GM21619 (cell line): ENCODE measurements at regions not wholly inside any gene's neighbourhood (a gene's known extent, or its start where the extent isn't known, plus 50 kb on each side); places are given as distances from the start of the nearest gene placed in this dataset.
"Not testable (repeated sequence)": the region's sequence is repeated elsewhere in the genome, so short reads cannot be mapped to it uniquely, and the experiment has no call there.

Experiments
- ATAC-seq: cut with Tn5 transposase; IDR thresholded peaks from one replicate; pipeline ENCODE4 v1.9.1; 2021; ENCODE audit not compliant: unreplicated experiment

DNA sequence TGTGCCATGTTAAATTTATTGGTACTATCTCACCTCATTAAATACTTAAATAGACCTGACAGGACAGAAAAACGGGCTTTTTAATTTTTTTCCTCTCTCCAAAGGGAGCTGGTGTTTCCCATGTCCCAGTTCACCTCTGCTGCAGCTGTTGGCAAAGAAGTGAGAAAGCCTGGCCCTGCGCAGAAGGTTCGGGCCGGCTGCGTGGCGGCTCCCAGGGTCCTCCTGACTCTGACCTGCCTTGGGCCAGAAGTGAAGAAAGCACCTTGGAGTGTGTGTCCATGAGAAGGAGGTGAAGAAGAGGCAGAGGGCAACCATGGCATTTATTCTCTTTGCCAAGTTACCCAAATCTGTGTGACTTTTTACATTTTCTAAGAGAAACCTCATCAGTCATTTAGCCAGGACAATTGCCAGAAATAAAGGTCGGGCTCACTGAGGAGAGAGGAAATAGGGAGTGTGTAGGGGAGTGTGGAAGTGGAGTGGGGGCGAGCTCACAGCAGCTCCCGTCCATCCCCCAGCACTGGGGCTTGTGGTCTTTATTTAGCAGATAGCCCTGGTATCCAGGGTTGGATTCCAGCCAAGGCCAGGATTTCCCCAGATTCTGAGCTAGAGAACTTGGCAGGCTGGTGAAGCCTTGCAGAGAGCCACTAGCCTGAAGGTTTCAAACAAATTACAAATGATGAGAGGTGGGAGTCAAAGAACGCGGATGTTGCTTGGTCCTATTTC, 102.4 kb upstream of the CADM1 start:
- ATAC-seq, result no peak

DNA sequence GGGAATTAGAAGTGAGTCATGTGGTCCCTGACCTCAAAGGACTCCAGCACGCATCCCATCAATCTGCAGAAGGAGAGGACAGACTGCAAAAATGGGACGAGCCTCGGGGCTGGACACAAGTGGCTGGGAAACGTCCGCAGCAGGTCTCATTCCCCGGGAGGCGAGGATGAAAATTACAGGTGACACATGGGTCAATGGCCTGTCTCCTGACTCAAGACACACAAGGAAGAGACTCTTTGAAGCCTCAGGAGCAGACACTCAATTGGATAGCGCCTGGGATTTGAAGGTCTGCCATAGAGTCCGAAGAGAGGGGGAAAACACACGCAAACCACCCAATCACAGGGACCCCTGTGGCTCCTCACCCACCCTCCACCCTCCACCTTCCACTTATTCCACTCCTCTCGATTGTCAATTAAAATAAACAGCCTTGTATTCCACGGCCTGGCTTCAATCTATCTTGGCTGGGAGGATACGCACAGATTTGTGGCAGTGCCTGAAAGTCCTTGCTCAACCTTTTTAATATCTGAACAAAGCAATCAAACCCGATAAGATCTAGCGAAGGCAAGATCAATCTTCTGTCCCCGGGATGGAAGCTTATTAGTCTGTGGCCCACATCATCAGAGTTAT, 101.8 kb upstream of the CADM1 start:
- no peak for ATAC-seq

DNA sequence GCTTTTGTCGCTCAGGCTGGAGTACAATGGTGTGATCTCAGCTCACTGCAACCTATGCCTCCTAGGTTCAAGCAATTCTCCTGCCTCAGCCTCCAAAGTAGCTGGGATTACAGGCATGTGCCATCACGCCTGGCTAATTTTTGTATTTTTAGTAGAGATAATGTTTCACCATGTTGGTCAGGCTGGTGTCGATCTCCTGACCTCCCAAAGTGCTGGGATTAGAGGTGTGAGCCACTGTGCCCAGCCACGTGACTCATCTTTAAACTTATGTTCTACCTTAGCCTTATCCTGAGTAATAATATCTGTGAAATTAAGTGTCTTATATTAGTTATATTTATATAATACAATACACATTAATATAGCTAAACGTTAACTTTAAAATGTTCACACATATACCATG, 101.2 kb upstream of the CADM1 start:
- not testable (repeated sequence) for ATAC-seq

DNA sequence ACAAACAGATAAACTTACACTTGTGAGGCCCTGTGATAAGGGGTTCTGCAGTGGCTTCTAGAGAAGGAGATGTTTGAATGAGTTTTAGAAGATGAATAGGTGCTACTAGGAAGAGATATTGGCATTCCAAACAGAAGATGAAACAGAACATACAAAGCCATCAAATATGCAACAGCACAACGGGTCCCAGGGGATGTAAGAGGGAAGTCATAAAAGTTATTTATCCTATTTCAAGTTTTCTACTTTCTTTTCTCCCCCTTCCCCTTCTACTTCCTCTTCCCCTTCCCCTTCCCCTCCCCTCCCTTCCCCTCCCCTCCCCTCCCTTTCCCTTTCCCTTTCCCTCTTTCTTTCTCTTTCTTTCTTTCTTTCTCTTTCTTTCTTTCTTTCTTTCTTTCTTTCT, 94.9 kb upstream of the CADM1 start:
- no peak for ATAC-seq

DNA sequence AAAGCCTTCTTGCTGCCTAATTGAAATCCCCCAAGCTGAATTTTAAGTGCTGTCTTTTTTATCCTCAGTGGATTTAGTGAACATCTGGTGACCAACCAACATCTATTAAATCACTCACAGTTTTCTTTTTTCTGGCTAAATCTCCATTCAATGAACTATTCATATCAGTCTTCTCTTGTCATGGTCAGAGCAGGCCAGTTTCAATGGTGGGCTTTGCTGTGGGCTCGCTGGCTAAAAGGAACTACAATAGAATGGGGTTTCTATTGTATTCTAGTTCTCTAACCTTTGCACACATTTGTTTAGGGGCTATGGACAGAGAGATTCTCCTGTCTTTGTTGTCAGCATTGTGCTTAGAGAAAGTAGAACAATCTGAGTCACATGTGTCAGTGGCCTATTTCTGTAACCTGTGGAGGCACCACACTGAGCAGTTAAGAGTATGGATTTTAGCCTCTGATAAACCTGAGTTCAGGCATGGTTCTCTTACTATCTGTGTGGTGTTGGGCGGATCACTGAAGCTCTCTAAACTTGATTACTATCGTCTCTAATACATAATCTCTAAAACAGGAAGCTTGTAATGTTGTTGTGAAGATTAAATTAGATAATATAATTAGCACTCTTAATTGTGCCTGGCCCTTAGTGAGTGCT, 94.2 kb upstream of the CADM1 start:
- no peak for ATAC-seq

DNA sequence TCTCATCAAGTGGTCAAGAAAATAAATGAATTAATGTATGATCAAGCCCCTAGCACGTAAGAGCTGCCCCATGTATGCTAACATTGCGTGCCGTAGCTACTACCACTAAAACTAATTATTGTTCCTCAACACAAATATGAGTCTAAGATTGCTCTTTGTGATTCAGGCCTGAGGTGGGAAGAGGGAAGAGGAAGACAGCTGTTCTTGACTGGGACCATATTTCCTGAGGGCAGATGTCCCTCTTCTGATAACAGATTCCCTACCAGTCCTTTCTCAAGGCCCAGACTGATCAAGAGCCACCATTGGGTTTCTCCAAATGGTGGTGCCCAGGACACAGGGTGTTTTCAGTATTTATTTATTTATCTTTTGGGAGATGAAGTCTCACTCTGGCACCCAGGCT, 87.2 kb upstream of the CADM1 start:
- no peak for ATAC-seq

DNA sequence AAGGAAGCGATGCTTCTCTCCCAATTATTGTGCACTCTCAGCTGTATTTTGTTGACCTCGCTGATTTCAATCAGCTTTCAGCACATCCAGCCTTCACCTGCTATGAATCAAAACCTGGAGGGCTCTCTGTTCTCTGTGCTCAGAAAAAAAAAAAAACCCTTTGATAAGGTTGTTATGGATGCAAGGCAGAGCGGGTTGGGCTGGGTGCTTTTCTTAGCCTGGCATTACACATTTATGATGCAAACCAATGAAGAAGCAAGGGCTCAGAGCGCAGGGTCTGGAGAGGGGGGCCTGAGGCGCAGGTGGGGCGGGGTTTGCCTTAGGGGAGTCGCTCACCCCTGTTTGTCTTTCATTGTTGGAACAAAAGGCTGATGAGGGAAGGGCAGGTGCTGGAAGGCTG, 86.0 kb upstream of the CADM1 start:
- ATAC-seq, result no peak

DNA sequence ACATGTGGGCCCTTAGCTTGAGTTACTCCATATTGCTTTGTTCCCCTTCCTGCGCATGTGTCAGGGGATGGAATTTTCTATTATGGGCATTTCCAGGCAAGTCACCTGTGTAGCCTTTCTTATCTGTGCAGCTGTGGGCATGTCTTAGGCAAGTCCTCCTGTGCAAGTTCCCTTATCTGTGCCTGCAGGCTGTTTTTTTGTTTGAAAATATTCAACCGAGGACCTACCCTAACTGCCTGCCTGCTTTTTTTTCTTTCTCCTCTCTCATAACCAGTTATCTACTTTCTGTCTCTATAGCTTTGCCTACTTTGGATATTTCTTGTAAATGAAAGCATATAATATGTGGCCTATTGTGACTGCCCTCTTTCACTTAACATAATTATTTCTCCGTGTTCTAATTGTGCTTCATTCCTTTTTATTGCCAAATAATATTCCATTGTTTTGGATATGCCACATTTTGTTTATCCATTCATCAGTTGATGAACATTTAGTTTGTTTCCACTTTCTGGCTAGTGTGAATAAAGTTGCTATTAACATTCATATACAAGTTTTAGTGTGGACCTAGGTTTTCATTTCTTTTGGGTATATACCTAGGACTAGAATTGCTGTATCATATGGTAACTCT, 83.6 kb upstream of the CADM1 start:
- ATAC-seq, result no peak

DNA sequence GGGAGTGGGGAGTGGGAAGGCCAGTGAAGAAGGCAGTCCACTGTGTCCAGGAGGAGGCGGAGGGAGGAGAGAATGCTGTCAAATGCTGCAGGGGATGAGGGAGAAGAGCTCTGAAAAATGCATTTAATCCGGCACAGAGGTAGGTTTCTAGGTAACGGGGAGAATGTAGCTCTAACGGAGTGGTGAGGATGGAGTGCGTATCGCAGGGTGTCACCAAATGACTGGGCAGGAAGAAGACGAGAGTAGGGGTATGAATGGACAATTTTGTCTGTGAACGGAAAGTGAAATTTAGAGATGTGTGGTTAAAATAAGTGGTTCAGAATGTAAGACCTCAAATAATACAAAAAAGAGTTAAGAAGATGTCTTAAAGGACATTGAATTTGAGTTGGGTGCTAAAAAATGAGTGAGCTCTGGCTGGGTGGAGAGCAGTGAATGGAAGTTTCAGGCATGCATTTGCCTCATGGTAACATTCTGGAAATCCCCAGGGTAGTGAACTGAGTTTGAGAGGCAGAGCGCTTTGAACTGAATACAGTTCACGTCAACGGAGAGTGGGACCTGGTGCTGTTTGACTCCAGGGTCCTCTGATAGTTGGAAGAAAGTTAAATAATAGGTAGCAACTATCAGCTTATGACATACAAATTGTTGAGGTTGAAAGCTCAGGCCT, 81.3 kb upstream of the CADM1 start:
- peak; percentile 86 for ATAC-seq

DNA sequence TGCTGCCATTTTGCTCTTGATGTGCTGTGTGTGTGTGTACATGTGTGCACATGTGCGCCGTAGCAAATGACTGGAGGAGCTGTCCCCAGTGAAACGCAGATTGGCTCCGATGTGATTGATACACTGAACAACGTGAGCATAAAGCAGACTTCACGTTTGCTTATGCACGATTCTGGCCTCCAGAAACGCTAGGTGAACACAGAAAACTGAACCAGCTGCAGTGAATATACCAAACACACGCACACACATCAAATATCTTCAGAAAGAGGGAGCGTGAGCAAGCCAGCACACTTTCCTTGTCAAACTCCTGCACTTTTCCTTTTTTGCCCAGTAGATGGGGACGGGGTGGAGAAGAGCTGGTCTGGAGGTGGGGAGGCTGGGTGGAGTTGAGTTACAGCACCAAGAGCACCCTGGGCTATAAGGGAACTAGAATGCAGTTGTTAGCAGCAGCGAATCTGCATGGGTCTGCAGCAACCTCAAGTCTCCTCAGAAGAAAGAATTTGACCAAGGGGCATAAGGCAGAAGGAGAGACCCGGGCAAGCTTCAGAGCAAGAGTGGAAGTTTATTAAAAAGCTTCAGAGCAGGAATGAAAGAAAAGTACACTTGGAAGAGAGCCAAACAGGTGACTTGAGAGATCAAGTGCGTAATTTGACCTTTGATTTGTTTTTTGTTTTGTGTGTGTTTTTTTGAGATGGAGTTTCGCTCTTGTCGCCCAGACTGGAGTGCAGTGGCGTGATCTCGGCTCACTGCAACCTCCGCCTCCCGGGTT, 77.8 kb upstream of the CADM1 start:
- ATAC-seq, result no peak

DNA sequence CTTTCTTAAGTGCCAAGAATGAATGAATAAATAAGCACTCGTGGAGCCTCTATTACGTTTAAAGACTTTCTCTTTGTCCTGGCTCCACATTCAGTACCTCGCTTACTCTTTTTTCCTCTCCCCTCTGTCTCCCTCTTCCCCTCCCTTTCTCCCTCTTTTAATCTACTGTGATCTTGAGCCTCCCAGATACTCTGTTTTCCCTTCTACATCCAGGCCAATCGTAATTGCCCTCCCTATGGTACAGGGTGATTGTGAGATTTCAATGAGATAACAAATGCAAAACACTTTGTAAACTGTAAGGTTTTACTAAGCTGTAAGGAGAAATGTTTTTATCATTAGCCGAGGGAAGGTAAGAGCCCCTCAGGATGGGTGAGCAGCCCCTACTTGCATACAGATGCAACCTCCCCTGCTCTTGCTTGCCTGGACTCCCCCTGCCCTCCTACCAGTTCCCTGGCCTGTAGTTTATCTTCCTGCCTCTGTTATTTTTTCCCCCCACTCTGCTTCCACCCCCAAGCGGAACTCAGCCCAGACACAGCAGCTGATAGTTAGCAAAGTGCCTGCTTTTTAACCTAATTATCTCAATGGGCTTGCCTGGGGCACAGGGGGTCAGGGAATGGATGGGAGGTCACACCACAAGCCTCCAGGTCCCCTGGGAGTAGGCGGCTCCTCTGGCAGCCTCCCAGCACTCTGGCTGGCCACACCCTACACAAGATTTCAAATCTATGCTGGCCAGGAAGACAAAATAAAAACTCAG, 76.9 kb upstream of the CADM1 start:
- no peak for ATAC-seq

DNA sequence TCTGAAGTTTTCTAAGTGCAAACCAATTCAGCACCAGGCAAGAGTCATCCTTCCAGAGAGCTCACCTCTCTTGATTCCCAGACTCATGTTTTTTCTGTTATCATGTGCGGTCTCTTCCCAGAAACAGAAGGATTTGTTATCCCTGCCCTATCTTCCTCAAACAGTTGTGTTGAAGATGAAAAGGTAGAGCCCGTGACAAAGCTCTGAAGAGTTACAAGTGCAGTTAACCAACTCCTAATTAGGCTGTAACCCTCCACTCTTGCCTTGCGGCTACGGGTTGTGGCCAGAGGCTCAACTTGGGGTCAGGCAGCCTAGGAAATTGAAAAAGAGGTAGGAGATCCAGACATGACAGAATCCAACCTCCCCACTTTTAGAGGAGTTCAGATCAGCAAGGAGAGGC, 76.2 kb upstream of the CADM1 start:
- ATAC-seq, result no peak

DNA sequence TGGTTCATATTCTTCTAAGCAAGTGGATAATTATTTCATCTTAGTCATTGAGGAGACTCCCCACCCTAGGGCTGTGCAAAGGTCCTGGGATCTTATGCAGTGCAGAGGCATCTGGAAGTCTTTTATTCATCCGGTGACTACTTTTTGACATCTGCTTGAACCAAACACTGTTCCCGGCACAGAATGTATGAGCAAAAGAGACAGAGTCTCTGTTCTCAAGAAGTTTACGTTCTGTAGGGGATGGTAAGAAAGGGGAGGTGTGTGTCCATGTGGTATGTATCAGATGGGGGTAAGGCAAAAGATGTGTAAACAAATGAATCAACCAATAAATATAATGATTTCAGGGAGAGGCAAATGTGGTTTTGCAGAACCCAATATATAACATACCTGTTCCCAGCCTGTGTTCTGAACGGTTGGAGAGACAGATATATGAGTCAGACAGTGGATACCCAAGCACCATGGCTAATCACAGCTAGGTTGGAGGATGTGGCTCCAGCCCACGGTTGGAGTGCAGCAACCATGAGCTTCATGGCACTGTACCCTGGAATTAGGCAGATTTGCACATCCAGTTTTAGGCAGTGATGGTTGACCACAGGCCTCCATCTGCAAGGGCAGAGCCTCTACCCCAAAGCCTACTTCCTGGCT, 75.1 kb upstream of the CADM1 start:
- no peak for ATAC-seq

DNA sequence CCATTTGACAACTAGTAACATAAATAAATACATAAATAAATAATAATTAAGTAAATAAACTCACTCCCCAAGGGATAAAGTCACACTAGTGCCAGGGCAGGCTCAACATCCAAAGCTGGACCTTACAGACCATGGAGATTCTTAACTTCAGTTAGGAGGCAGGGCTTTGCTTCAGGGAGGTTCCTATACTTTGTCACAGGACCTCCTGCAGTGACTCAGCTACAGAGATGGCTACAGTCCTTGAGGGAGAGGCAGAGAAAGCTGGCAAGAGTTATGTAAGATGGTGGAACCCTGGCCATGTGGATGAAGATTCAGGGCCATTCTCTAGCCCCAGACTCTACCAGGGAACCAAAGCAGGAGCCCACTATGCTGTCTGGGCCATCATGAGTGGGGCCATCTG, 74.1 kb upstream of the CADM1 start:
- ATAC-seq, result no peak

DNA sequence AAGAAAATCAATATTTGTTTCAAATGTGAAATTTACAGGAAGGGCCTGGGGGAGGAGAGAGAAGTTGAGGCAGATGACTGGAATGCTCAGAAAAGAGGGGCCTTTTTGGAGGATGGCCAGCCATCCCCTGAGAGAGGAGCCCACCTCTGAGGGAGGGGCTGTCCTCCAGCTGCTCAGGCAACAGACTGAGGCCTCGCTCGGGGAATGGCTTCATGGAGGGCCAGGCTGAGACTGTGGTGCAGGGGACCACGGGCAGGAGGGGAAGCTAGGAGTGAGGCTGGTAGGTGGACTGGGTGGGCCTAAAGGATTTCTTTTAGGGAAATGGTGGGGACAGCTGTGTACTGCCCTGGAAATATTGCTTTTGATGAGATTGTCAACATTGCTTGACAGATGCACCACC, 73.5 kb upstream of the CADM1 start:
- no peak for ATAC-seq

DNA sequence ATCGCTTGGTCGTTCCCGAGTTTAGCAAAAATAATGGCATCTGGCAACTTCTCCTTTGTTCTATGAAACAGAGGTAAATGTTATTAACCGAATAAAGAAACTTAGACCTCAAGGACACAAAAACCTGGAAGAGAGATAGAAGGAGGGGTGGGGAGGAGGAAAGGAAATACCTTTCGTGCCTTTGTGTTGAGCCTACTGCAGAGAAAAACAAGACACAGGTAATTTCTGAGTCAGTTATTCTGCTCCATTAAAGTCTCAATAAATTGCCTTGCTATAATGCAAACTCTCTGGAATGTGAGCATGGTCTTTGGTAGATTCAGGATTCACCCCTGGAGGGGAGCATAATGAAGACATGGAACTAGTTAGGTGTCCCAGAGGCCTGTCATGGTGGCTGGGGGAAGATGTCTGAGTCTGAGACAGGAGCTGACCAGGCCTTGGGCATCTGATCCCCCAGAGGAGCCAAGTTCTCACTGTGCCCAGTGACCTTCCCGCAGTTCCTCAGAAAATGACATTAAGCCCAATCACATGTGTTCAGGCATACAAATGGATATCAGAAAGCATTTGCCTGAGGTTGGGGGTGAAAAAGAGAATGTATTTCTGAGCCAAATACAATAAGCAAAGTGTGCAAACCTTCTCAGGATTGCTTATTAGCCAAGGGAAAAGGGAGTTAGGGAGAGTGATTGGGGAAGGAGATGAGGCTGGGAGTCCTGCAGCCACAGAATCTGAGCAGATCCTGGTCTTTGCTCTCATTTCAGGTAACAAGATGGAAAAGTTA, 72.6 kb upstream of the CADM1 start:
- no peak for ATAC-seq

DNA sequence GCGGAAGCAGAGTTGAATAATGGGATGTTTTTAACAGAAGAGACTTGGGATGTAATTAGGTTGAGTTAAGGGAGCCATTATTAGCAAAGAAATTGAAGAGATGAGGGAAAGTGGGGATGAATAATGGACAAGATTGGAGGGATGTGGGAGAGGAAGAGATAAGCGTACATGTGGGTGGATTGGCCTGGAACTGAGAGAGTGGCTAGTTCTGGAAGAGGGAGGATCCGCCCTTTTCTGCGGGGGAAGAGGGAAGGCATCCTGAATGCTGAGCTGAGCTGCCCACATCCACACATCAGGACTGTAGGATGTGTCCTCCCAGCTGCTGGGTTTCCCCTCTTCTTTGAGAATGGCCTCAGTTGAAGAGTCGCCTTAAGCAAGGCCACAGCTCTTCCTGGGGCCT, 68.3 kb upstream of the CADM1 start:
- no peak for ATAC-seq

DNA sequence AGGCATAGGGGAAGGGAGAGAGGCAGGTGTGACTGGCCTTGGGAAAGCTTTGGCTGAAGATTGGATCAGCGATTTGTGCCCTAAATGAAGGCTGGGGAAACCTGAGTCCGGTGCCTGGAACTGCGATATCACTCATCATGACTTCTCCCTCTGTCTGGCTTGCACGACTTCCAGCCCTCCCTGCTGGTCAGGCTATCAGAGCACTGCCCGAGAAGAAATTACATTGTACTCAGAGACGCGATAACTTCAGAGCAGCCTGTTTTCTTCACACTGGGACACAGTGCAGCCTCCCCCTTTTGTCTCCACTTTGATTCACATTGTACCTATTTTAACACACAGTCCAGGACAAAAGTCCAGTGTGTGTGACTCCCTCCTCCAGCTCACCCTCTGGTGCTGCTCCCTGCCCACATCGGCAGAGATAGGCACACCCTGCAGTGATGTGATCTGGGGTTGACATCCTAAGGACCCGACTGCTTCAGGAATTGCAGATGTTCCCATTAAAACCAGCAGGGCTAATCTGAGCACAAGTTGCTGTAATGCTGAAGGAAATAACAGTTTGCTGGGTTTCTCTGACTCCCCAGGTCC, 62.1 kb upstream of the CADM1 start:
- no peak for ATAC-seq
